NCI-H446 (cell line): ENCODE measurements at regions not wholly inside any gene's neighbourhood (a gene's known extent, or its start where the extent isn't known, plus 50 kb on each side); places are given as distances from the start of the nearest gene placed in this dataset.
"Not testable (repeated sequence)": the region's sequence is repeated elsewhere in the genome, so short reads cannot be mapped to it uniquely, and the experiment has no call there.

Experiments used
- DNase-seq, 2 experiments: peaks; one replicate each; lab custom pipeline; 2025; lab: John Stamatoyannopoulos, UW

- no peak for DNase-seq
These were observed 756.5 kb upstream of the LRRTM1 start for GRCh38 chr2:81061016-81061415.

GRCh38 chr2:81050580-81051095, 746.1 kb upstream of the LRRTM1 start:
- no peak for DNase-seq

- no peak for DNase-seq
These were observed 739.1 kb upstream of the LRRTM1 start for GRCh38 chr2:81043681-81044080.

GRCh38 chr2:81007104-81007503, 702.6 kb upstream of the LRRTM1 start:
- DNase-seq: no peak

- no peak for DNase-seq
These were observed 698.4 kb upstream of the LRRTM1 start for GRCh38 chr2:81002906-81003305.

- DNase-seq: no peak
These were observed 682.9 kb upstream of the LRRTM1 start for GRCh38 chr2:80987466-80987865.

- no peak for DNase-seq
These were observed 665.3 kb upstream of the LRRTM1 start for GRCh38 chr2:80969900-80970299.

- no peak for DNase-seq
These were observed 663.9 kb upstream of the LRRTM1 start for GRCh38 chr2:80968450-80968849.

GRCh38 chr2:80947601-80948130, 643.1 kb upstream of the LRRTM1 start:
- DNase-seq: no peak

- DNase-seq: no peak
These were observed 638.9 kb upstream of the LRRTM1 start for GRCh38 chr2:80943487-80943886.

- DNase-seq: no peak
These were observed 638.2 kb upstream of the LRRTM1 start for GRCh38 chr2:80942766-80943165.

- DNase-seq: no peak
These were observed 633.9 kb upstream of the LRRTM1 start for GRCh38 chr2:80938463-80938862.

- not testable (repeated sequence) for DNase-seq
These were observed 627.3 kb upstream of the LRRTM1 start for GRCh38 chr2:80931820-80932219.

- DNase-seq: no peak
These were observed 626.2 kb upstream of the LRRTM1 start for GRCh38 chr2:80930777-80931176.

- no peak for DNase-seq
These were observed 621.6 kb upstream of the LRRTM1 start for GRCh38 chr2:80926168-80926567.

GRCh38 chr2:80896576-80896975, 592.0 kb upstream of the LRRTM1 start:
- DNase-seq: no peak

- DNase-seq: no peak
These were observed 589.9 kb upstream of the LRRTM1 start for GRCh38 chr2:80894486-80894885.

GRCh38 chr2:80893711-80894110, 589.2 kb upstream of the LRRTM1 start:
- DNase-seq: no peak

- no peak for DNase-seq
These were observed 584.5 kb upstream of the LRRTM1 start for GRCh38 chr2:80889009-80889408.

- no peak for DNase-seq
These were observed 583.4 kb upstream of the LRRTM1 start for GRCh38 chr2:80887841-80888378.

GRCh38 chr2:80874374-80874773, 569.8 kb upstream of the LRRTM1 start:
- DNase-seq: no peak

- DNase-seq: no peak
These were observed 565.4 kb upstream of the LRRTM1 start for GRCh38 chr2:80869858-80870438.

- no peak for DNase-seq
These were observed 558.7 kb upstream of the LRRTM1 start for GRCh38 chr2:80863147-80863714.
